DMS53 (cell line): ENCODE measurements at regions not wholly inside any gene's neighbourhood (a gene's known extent, or its start where the extent isn't known, plus 50 kb on each side); places are given as distances from the start of the nearest gene placed in this dataset.

ENCODE experiments used
- DNase-seq: peaks from one replicate; lab custom pipeline; 2025; lab: John Stamatoyannopoulos, UW

GRCh38 chr7:125668321-125668993 is 738.8 kb upstream of the POT1 start:
- no peak for DNase-seq

DNA sequence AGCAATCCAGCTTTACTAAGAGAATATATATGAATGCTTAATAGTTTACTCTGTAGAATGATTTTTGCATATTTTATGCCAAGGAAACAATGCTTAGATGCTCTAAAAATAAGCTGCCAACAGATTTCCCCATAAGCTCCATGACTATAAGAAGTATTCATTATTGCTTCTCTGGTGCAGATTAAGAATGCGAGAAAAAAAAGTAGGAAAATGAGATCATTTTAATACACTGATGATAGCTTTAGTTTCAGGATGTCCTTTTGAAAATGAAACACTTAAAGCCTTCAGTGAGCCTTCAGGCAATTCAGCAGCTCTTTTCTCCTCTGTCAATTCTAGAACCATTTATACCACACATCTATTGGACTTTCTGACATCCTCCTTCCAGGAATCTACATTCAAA is 735.0 kb upstream of the POT1 start:
- DNase-seq: no peak

- DNase-seq: no peak
Measured at GRCh38 chr7:125663961-125664360, 734.3 kb upstream of the POT1 start.

GRCh38 chr7:125661677-125662076 is 732.1 kb upstream of the POT1 start:
- no peak for DNase-seq

GRCh38 chr7:125661006-125661405 is 731.4 kb upstream of the POT1 start:
- no peak for DNase-seq

GRCh38 chr7:125654076-125654475 is 724.5 kb upstream of the POT1 start:
- no peak for DNase-seq

DNA sequence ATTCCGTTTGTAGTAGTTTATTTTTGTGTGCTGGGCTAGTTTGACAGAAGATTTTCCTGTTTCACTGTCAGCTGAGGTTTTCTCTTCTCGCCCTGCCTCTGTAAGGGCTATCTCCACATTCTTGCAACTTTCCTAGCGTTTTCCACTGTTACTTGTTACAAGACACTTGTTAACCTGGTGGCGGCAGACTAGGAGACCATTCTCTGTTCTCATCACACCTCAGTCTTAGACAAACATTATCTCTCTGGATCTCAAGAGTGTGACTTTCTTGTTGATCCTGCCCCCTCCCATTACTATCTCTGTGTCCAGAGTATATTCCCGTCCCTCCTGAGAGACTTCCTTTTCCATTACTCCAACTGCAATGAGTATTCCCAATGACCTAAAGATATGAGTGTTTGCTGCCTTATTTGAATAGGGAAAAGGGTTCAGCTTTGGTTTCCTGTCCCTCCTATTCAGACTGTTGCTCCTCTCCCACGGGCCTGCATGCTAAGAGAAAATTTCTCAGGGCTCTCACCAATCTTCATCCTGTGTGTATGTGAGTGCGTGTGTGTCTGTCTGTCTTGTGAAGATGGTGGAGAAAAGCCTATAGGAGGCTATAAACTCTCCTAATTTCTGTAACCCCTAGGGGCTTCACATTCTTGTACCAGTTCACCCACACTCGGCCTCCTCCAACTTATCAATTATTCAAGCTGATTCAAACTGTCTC is 722.4 kb upstream of the POT1 start:
- peak; percentile 15 for DNase-seq

- no peak for DNase-seq
Measured at GRCh38 chr7:125648543-125648942, 718.9 kb upstream of the POT1 start.

DNA sequence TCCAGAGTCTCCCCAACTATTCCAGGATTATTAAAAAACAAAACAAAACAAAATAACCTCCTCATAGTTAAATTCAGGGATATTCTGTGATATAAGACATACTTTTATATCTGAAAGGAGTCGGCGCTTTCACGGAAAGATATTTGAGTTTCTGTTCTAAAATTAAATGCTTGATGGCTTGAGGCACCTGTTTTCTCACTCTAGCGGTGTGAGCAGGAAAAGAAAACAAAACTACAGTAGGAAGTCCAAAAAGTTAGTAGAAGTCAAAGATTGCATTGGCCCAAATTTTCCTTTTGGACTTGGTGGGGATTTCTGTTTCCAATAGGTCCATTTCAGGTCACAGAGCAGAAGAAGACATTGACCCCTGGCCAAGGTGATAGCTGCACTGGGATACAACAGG is 716.1 kb upstream of the POT1 start:
- DNase-seq: no peak

DNA sequence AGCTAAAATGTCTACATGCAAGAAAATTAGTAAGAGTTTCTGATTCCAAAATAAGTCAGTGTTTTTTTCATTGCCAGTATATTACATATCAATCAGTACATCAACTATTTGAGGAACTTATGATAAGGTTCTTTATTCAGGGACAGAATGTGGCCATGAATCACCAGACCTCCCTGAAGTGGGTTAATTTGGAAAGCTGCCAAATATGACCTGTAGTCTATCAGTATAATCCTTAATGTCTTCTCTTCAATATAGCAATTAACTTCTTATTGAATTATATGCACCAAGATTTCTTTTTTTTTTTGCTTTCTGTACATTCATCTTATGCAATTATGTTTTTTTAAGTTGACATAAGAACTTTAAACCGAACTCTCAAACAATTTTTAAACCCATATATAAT is 714.5 kb upstream of the POT1 start:
- DNase-seq: peak; percentile 48

- DNase-seq: no peak
Measured at GRCh38 chr7:125643302-125643701, 713.7 kb upstream of the POT1 start.

DNA sequence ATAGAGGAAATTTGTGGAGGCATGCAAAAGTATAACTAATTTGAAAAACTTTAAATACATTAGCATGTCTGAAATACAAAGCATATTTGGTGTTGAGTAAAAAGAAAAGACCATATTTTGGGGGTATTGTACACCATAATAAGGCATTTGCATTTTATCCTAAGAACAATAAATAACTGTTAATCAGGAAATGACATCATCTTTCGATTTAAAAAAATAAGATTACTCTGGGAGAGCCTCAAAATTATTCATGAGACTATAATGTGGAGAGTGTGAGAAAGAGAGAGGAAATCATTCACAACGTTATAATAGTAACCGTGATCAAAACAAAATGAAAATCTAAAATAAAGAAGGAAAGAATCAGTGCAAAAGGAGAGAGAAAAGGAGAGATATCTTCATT is 712.3 kb upstream of the POT1 start:
- DNase-seq: no peak

- DNase-seq: peak; percentile 59
Measured at GRCh38 chr7:125636320-125636962, 706.8 kb upstream of the POT1 start.

GRCh38 chr7:125618516-125618915 is 688.9 kb upstream of the POT1 start:
- DNase-seq: no peak

GRCh38 chr7:125611582-125611981 is 682.0 kb upstream of the POT1 start:
- no peak for DNase-seq

DNA sequence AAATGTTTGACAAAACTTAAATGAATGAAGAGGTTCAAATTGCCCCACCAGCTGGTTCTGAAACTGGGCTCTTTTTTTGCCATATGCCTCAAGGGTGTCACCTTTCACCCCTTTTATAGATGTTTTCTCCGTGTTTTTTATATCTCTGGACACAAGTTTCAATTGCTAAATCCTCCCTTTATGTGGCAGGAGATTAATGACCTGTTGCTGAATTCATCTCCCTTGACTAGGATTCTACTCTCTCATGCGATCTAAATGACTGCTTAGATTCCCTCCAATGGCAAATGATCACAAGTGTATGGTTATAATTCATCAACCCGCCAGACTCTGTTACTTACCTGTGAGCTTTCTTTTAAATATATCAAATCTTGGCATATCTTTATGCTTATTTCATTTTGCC is 677.0 kb upstream of the POT1 start:
- no peak for DNase-seq

DNA sequence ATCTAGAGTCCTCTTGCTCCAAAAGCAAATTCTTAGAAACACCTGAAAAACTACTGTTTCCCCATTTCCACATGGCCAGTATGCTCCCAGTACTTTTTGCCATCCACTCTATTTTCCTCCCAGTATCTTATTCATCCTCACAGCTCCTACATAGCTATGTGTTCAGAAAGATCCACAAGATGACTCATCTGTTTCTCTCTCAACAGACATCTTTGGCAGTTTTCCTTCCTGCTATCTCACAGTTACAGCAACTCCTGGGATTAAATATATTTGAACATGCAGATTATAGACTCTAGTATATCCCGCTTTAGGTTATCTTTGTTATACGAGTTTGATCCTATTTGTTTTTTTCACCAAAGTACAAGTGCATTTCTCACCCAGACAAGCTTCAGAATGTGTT is 675.6 kb upstream of the POT1 start:
- DNase-seq: peak; percentile 38

GRCh38 chr7:125602441-125602840 is 672.8 kb upstream of the POT1 start:
- no peak for DNase-seq

DNA sequence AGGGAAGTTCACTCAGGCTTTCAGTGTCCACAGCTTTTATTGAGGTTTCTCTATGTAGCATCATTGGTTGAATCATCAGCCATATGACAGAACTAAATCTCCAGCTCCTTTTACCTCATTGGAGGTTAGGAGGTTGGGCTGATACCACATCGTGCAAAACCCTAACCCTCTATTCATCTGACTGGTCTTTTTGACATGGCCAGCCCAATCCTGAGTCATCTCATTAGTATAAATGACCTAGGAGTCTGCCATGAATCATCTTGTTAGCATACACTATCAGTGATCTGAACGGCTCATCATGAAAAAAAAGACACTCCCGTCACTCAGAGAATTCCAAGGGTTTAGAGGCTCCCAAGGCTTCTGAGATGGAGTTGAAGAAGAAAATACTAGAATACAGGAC is 669.8 kb upstream of the POT1 start:
- peak; percentile 18 for DNase-seq

DNA sequence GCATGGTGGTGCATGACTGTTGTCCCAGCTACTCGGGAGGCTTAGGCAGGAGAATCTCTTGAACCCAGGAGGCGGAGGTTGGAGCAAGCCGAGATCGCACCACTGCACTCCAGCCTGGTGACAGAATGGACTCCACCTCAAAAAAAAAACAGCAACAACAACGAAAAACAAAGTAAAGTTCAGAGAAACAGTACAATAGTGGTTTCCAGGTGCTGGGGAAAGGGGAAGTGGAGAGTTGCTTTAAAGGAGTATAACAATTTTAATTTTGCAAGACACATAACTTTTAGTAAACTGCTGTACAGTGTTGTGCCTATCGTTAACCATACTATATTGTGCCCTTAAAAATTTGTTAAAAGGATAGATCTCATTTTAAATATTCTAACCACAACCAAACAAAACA is 662.7 kb upstream of the POT1 start:
- DNase-seq: no peak

DNA sequence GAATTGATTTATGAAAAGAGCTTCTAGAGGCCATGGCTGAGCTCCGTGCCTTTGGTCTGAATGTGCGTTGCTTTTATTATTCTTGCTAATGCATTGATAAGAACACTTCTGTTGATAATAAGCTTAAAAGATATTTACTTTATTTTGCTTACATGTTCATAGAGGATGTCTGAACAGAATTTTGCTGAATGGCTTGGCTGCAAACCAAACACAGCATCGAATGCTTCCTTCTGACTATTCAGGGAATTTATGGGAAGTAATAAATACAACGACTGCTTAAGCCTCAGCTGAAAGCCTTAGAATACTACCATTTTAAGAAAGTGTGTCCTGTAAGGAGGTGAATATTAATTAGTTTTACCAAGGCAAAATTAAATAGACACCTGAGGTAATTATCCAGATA is 643.5 kb upstream of the POT1 start:
- DNase-seq: no peak

- no peak for DNase-seq
Measured at GRCh38 chr7:125572414-125572813, 642.8 kb upstream of the POT1 start.

DNA sequence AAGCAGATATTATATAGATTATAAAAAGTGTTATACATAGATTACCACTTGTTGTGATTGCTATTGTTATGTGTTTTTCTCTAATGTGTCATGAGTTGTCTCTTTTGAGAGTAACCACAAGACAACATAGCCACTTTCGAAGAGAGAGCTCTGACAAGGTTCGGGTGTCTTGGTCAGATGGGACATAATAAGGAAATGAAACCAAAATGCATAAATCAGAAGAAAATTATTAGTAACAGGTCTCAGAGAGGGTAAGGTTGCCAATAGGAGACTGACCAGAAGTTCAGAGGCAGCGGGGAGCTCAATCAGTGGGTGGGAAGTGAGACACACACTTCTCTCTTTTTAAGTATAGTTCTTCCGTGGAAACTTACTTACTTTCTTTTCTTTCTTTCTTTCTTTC is 639.2 kb upstream of the POT1 start:
- DNase-seq: no peak
